CD4-positive, CD25-positive, alpha-beta regulatory T cell (primary cell): ENCODE measurements at regions not wholly inside any gene's neighbourhood (a gene's known extent, or its start where the extent isn't known, plus 50 kb on each side); places are given as distances from the start of the nearest gene placed in this dataset.
"Not testable (repeated sequence)": the region's sequence is repeated elsewhere in the genome, so short reads cannot be mapped to it uniquely, and the experiment has no call there.

Experiments used
- ATAC-seq, 2 donors: fragments of 150-1000 bp; cut with Tn5 transposase; one replicate each; pipeline ENCODE4 v1.10.0; 2021; ENCODE audit warnings: low read depth in 2 of 2, moderate number of reproducible peaks in 2 of 2, moderate library complexity in 1 of 2
- DNase-seq, 3 donors: peaks; one replicate each; pipeline versions ENCODE4 v3.0.0 to v3.0.0-alpha.2; 2012 to 2022; ENCODE audit warnings: mixed read lengths in 1 of 3
- H3K27ac ChIP-seq: one replicate; pipeline ENCODE4 v1.7.0; 2013; ENCODE audit warnings: mild to moderate bottlenecking, low read length; ENCODE audit not compliant: insufficient read depth, poor library complexity, severe bottlenecking
- H3K27me3 ChIP-seq: one replicate; pipeline ENCODE4 v1.7.0; 2013; ENCODE audit warnings: low read length; ENCODE audit not compliant: control insufficient read depth, insufficient read depth
- H3K36me3 ChIP-seq: one replicate; pipeline ENCODE4 v1.7.0; 2013; ENCODE audit warnings: mild to moderate bottlenecking, low read length, moderate library complexity; ENCODE audit not compliant: control insufficient read depth, insufficient read depth
- H3K4me1 ChIP-seq: 2 replicates; pipeline ENCODE4 v1.7.0; 2013; ENCODE audit warnings: mild to moderate bottlenecking, low read length; ENCODE audit not compliant: insufficient read depth, control insufficient read depth, poor library complexity, severe bottlenecking
- H3K4me3 ChIP-seq: one replicate; pipeline ENCODE4 v1.7.0; 2013; ENCODE audit warnings: low read depth, mild to moderate bottlenecking, low read length, moderate library complexity
- H3K9me3 ChIP-seq, 2 experiments: 1 replicate in 1 of 2; 2 replicates in 1 of 2; pipeline ENCODE4 v1.7.0; 2013; ENCODE audit warnings: low read length in 2 of 2, mild to moderate bottlenecking in 1 of 2, moderate library complexity in 1 of 2; ENCODE audit not compliant: control insufficient read depth in 2 of 2
- H3K27ac Mint-ChIP-seq, 3 donors: one replicate each; pipeline ENCODE4 v1.8.0; 2020 to 2022; ENCODE audit warnings: mild to moderate bottlenecking in 3 of 3, mixed read lengths in 3 of 3, moderate library complexity in 2 of 3
- H3K27me3 Mint-ChIP-seq: one replicate; pipeline ENCODE4 v1.8.0; 2022; ENCODE audit warnings: mild to moderate bottlenecking, mixed read lengths
- H3K36me3 Mint-ChIP-seq: one replicate; pipeline ENCODE4 v1.8.0; 2020; ENCODE audit warnings: mixed read lengths
- H3K4me1 Mint-ChIP-seq, 4 donors: one replicate each; pipeline ENCODE4 v1.8.0; 2020 to 2022; ENCODE audit warnings: mixed read lengths in 4 of 4, mild to moderate bottlenecking in 1 of 4
- H3K4me3 Mint-ChIP-seq, 4 donors: one replicate each; pipeline ENCODE4 v1.8.0; 2020 to 2022; ENCODE audit warnings: mild to moderate bottlenecking in 4 of 4, mixed read lengths in 4 of 4, moderate library complexity in 3 of 4
- H3K9me3 Mint-ChIP-seq, 7 donors: one replicate each; pipeline ENCODE4 v1.8.0; 2020 to 2022; ENCODE audit warnings: mixed read lengths in 7 of 7, mild to moderate bottlenecking in 3 of 7, moderate library complexity in 2 of 7

DNA sequence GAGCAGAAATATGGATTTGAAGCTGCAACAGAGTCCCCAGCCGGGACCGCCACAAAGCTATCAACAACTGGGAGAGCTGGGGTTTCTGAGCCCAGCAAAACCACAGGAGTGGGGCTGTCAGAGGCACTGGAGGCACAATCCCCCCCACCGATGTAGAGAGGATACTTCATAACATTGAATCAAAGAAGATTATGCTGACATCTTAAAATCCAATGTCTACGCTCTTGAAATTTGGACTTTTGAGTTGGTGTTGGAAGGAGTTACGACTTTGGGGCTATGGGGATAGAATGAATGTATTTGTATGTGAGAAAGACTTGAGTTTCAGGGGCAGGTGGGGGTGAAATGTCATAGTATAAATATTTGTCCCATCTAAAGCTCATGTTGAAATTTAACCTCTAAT is 1121.6 kb upstream of the CDH8 start:
- no peaks in the 10 kb centered on the region for H3K36me3 Mint-ChIP-seq
- Histone ChIP-seq H3K27me3 (no peaks in the 10 kb centered on the region), H3K27ac (no peak overlapping the region), H3K36me3 (no peaks in the 10 kb centered on the region), H3K4me1 (no peaks in the 10 kb centered on the region), H3K9me3 (peaks cover 6 to 11% of the 10 kb centered on the region in 2 experiments), H3K4me3 (no peak overlapping the region)
- no peaks in the 10 kb centered on the region for H3K4me1 Mint-ChIP-seq
- peaks cover 0 to 66% (median 13%) of the 10 kb centered on the region in 7 donors for H3K9me3 Mint-ChIP-seq
- DNase-seq (no peak), ATAC-seq (no peak)
- no peak overlapping the region for H3K4me3 Mint-ChIP-seq
- no peaks in the 10 kb centered on the region for H3K27me3 Mint-ChIP-seq
- no peak overlapping the region for H3K27ac Mint-ChIP-seq

DNA sequence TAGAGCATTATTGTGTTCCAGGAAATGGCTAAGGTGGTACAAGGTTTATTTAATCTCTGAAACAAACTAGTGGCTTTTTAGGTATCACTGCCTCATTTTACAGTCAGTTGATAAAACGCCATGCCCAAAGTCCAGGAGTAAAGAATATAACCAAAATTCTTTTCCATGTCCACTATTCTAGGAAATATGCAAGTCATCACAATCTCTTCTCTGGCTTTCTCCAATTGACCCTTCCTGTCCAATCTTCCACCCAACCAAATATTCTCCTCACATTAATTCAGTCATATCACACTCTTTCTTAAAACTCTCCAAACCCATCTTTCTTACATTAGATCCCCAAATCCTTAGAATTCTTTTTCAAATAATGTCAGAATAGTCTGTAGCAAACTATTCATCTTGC is 1110.0 kb upstream of the CDH8 start:
- H3K27ac ChIP-seq = no peak overlapping the region

DNA sequence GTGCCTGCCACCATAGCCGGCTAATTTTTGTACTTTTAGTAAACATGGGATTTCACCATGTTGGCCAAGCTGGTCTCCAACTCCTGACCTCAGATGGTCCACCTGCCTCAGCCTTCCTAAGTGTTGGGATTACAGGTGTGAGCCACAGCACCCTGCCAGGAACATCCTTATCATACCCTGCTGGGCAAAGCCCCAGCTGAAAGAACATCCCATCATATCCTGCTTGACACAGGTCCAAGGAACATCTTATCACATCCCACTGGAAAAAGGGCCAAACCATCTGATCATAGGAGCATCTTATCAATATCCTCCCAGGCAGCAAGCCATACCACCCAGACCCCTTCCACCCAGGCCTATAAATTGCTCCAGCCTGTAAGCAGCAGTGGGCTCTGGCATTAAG is 1109.2 kb upstream of the CDH8 start:
- no peaks in the 10 kb centered on the region for H3K4me1 ChIP-seq
- no peak for ATAC-seq
- no peak overlapping the region for H3K4me3 Mint-ChIP-seq
- no peak overlapping the region for H3K4me3 ChIP-seq
- H3K27me3 ChIP-seq = no peaks in the 10 kb centered on the region
- H3K27me3 Mint-ChIP-seq = no peaks in the 10 kb centered on the region
- DNase-seq = no peak
- no peak overlapping the region for H3K27ac ChIP-seq
- no peaks in the 10 kb centered on the region for H3K36me3 Mint-ChIP-seq
- peaks cover 0 to 13% (median 6%) of the 10 kb centered on the region in 7 donors for H3K9me3 Mint-ChIP-seq
- peak overlapping the region in 1 of 3 donors; percentile 9 for H3K27ac Mint-ChIP-seq
- H3K4me1 Mint-ChIP-seq = no peaks in the 10 kb centered on the region
- peaks cover 2 to 6% of the 10 kb centered on the region in 2 experiments for H3K9me3 ChIP-seq
- no peaks in the 10 kb centered on the region for H3K36me3 ChIP-seq

More for the DNA sequence above, 1110.0 kb upstream of the CDH8 start:
- Mint-ChIP-seq H3K4me1 (no peaks in the 10 kb centered on the region), H3K27me3 (no peaks in the 10 kb centered on the region), H3K27ac (no peak overlapping the region), H3K9me3 (peaks cover 0 to 13% (median 6%) of the 10 kb centered on the region in 7 donors), H3K4me3 (no peak overlapping the region), H3K36me3 (no peaks in the 10 kb centered on the region)
- Histone ChIP-seq H3K4me1 (no peaks in the 10 kb centered on the region), H3K9me3 (peaks cover 0 to 6% of the 10 kb centered on the region in 2 experiments), H3K4me3 (no peak overlapping the region), H3K27me3 (no peaks in the 10 kb centered on the region), H3K36me3 (no peaks in the 10 kb centered on the region)
- DNase-seq (no peak), ATAC-seq (no peak)

DNA sequence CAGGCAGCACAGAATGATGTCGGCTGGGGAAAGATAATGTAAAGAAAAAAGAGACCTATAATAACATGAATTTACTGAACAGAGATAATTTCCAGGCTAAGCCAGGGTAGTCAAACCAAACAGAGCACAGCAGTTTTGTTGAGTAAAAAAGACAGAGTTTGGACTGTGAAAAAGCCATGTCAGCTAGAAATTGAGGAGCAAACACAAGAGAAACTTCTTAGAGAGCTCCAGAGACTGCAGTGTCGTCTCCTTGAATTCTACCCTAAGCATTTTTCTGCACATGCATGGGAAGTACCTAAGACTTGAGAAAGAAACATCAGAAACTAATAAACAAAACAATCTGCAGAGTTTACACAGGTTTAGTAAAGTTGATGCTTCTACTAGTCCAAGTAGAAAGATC is 1098.8 kb upstream of the CDH8 start:
- H3K27ac Mint-ChIP-seq = no peak overlapping the region
- DNase-seq = no peak

DNA sequence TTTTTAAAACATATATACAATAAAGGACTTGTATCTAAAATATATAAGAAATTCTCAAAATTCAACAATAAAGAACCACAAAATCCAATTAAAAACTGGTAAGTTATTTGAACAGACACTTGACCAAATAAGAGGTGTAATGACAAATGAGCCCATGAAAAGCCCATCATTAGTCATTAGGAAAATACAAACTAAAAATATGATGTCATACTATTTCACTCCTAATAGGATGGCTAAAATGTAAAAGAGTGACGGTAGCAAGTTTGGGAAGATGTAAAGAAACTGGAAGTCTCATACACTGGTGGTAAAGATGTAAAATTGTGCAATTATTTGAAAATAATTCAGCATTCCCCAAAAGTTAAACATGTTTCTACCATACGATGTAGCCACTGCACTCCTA is 1095.3 kb upstream of the CDH8 start:
- H3K4me1 Mint-ChIP-seq = peaks cover 0 to 4% (median 0%) of the 10 kb centered on the region in 4 donors
- no peaks in the 10 kb centered on the region for H3K36me3 ChIP-seq
- no peak overlapping the region for H3K27ac ChIP-seq
- no peaks in the 10 kb centered on the region for H3K36me3 Mint-ChIP-seq
- ATAC-seq = no peak
- H3K4me3 ChIP-seq = no peak overlapping the region
- no peak overlapping the region for H3K27ac Mint-ChIP-seq
- H3K9me3 Mint-ChIP-seq = peaks cover 0 to 26% (median 7%) of the 10 kb centered on the region in 7 donors
- no peak for DNase-seq
- no peaks in the 10 kb centered on the region for H3K27me3 ChIP-seq
- H3K9me3 ChIP-seq = peaks cover 2 to 5% of the 10 kb centered on the region in 2 experiments
- H3K27me3 Mint-ChIP-seq = no peaks in the 10 kb centered on the region
- H3K4me1 ChIP-seq = no peaks in the 10 kb centered on the region
- H3K4me3 Mint-ChIP-seq = no peak overlapping the region

More for the DNA sequence above, 1098.8 kb upstream of the CDH8 start:
- no peak for ATAC-seq
- Histone ChIP-seq H3K4me1 (no peaks in the 10 kb centered on the region), H3K36me3 (no peaks in the 10 kb centered on the region), H3K9me3 (peaks cover 0 to 11% of the 10 kb centered on the region in 2 experiments), H3K27me3 (no peaks in the 10 kb centered on the region), H3K27ac (no peak overlapping the region), H3K4me3 (no peak overlapping the region)
- no peaks in the 10 kb centered on the region for H3K27me3 Mint-ChIP-seq
- H3K36me3 Mint-ChIP-seq = no peaks in the 10 kb centered on the region
- H3K4me1 Mint-ChIP-seq = peaks cover 0 to 4% (median 0%) of the 10 kb centered on the region in 4 donors
- peak overlapping the region in 1 of 4 donors; percentile 55 for H3K4me3 Mint-ChIP-seq
- peaks cover 0 to 19% (median 8%) of the 10 kb centered on the region in 7 donors for H3K9me3 Mint-ChIP-seq

DNA sequence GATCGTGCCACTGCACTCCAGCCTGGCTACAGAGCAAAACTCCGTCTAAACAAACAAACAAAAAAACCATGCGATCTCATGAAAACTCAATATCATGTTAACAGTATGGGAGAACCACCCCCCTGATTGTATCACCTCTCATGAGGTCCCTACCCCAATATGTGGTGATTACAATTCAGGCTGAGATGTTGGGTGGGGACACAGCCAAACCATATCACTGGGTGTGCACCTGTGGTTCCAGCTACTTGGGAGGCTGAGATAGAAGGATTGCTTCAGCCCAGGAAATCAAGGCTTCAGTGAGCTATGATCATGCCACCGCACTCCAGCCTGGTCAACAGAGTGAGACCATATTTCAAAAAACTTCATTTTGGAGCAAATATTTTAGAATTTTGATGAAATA is 1094.7 kb upstream of the CDH8 start:
- no peak overlapping the region for H3K4me3 Mint-ChIP-seq

DNA sequence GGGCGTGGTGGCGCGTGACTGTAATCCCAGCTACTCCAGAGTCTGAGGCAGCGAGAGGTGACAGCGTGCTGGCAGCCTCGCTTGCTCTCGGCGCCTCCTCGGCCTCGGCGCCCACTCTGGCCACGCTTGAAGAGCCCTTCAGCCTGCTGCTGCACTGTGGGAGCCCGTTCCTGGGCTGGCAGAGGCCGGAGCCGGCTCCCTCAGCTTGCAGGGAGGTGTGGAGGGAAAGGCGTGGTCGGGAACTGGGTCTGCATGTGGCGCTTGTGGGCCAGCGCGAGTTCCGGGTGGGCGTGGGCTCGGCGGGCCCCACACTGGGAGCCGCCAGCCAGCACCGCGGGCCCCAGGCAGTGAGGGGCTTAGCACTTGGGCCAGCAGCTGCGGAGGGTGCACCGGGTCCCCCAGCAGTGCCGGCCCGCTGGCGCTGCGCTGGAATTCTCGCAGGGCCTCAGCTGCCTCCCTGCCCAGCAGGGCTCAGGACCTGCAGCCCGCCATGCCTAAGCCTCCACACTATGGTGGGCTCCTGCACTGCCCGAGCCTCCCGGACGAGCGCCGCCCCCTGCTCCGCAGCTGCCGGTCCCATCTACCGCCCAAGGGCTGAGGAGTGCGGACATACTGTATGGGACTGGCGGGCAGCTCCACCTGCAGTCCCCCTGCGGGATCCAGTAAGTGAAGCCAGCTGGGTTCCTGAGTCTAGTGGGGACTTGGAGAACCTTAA is 1093.3 kb upstream of the CDH8 start:
- Histone ChIP-seq H3K27ac (no peak overlapping the region), H3K36me3 (no peaks in the 10 kb centered on the region), H3K4me1 (no peaks in the 10 kb centered on the region), H3K27me3 (no peaks in the 10 kb centered on the region), H3K9me3 (peaks cover 0 to 2% of the 10 kb centered on the region in 2 experiments), H3K4me3 (no peak overlapping the region)
- H3K9me3 Mint-ChIP-seq = peaks cover 1 to 31% (median 7%) of the 10 kb centered on the region in 7 donors
- no peak overlapping the region for H3K27ac Mint-ChIP-seq
- no peak overlapping the region for H3K4me3 Mint-ChIP-seq
- H3K36me3 Mint-ChIP-seq = no peaks in the 10 kb centered on the region
- DNase-seq = no peak
- H3K4me1 Mint-ChIP-seq = no peaks in the 10 kb centered on the region
- no peak for ATAC-seq
- H3K27me3 Mint-ChIP-seq = no peaks in the 10 kb centered on the region

More for the DNA sequence above, 1094.7 kb upstream of the CDH8 start:
- Mint-ChIP-seq H3K27me3 (no peaks in the 10 kb centered on the region), H3K27ac (no peak overlapping the region), H3K4me1 (peaks cover 0 to 1% (median 0%) of the 10 kb centered on the region in 4 donors), H3K9me3 (peaks cover 1 to 31% (median 10%) of the 10 kb centered on the region in 7 donors), H3K36me3 (no peaks in the 10 kb centered on the region)
- no peak for ATAC-seq
- Histone ChIP-seq H3K9me3 (peaks cover 2 to 5% of the 10 kb centered on the region in 2 experiments), H3K4me3 (no peak overlapping the region), H3K4me1 (no peaks in the 10 kb centered on the region), H3K27me3 (no peaks in the 10 kb centered on the region), H3K27ac (no peak overlapping the region), H3K36me3 (no peaks in the 10 kb centered on the region)
- DNase-seq = no peak

DNA sequence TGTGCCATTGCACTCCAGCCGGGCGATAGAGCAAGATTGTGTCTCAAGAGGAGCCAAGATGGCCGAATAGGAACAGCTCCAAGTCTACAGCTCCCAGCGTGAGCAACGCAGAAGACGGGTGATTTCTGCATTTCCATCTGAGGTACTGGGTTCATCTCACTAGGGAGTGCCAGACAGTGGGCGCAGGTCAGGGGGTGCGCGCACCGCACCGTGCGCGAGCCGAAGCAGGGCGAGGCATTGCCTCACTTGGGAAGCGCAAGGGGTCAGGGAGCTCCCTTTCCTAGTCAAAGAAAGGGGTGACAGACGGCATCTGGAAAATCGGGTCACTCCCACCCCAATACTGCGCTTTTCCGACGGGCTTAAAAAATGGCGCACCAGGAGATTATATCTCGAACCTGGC is 1083.7 kb upstream of the CDH8 start:
- H3K27ac ChIP-seq, H3K36me3 ChIP-seq, ATAC-seq, DNase-seq, H3K4me1 Mint-ChIP-seq, H3K4me1 ChIP-seq, H3K4me3 ChIP-seq, H3K27me3 Mint-ChIP-seq, H3K27me3 ChIP-seq, H3K4me3 Mint-ChIP-seq, H3K27ac Mint-ChIP-seq, H3K36me3 Mint-ChIP-seq, H3K9me3 ChIP-seq: not testable (repeated sequence)
- H3K9me3 Mint-ChIP-seq = peaks cover 0 to 28% (median 7%) of the 10 kb centered on the region in 7 donors
